ENCODE measurements at regions not wholly inside any gene's neighbourhood (a gene's known extent, or its start where the extent isn't known, plus 50 kb on each side); places are given as distances from the start of the nearest gene placed in this dataset.

DNA sequence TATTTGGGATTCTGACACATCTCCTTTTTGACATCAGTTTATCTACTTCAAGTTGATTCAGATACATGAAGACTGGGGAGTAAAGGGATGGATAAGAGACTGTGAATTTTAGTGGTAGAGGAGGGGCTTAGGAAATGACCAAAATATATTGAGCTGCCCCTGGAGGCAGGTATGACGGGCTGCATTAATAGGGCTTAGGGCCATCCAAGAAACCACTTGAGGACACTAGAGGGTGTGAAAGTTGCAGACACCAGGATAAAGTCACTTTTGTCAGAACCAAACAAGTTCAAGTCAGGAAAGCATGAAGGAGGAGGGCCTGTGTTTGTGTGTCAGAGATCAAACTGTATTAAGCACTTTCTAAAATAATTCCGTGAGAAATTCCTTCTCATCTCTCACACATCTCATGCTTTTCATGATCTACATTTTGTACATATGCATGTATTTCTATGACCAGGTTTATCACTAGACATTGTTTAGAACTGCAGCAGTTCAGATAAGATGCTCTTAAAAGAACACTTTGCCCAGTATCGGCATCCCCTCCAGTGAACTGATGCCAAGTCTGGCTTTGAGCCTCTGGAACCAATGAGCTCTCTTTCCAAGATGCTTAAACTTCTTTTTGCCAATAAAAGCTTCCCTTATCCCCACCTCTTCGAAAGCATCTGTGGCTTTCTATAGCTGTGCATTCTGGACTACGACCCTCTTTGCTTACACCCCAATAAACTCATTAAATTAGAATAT lies 136.9 kb downstream of the SLC38A1 start:
- no peak for DNase-seq

DNA sequence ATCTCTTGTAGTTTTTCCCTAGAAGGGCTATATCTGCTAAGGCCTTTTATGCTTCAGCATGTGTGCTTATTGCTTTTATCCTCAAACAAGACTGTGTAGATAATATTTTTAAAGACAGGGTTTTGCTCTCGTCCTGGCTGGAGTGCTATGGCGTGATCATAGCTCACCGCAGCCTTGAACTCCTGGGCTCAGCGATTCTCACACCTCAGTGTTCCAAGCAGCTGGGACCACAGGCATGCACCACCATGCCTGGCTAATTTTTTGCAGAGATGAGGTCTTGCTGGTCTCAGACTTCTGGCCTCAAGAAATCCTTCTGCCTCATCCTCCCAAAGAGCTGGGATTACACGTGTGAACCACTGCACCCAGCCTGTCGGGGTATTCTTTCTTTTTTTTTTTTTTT lies 137.3 kb upstream of the SCAF11 start:
- DNase-seq, result no peak

DNA sequence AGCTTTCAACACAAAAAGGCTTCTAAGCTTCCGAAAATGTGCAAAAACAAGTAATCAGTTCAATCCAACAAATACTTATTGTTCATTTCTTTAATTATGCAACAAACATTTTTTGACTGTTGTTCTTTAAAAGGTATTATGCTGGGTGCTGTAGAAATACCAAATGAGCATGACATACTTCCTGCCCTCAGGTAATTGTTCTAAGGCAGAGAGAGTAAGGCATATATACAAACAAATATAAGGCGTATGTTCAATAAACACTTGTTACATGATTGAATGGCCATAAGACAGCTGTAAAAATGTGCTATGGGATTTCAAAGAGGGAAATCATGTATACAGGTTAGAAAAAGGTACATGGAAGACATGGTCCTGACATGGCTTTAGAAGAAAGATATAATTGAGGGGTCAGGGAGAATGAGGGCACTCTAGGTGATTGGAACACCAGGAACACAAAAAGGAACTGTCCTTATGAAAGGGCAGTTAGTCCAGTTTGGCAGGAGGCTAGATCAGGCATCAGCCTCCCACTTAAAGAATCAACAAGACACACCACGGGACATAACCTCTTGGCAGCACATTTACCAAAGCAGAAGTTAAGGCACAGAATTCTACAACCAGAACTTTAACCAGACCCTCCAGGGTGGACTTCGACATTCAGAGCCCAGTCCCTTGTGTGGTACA lies 135.8 kb upstream of the SCAF11 start:
- no peak for DNase-seq

DNA sequence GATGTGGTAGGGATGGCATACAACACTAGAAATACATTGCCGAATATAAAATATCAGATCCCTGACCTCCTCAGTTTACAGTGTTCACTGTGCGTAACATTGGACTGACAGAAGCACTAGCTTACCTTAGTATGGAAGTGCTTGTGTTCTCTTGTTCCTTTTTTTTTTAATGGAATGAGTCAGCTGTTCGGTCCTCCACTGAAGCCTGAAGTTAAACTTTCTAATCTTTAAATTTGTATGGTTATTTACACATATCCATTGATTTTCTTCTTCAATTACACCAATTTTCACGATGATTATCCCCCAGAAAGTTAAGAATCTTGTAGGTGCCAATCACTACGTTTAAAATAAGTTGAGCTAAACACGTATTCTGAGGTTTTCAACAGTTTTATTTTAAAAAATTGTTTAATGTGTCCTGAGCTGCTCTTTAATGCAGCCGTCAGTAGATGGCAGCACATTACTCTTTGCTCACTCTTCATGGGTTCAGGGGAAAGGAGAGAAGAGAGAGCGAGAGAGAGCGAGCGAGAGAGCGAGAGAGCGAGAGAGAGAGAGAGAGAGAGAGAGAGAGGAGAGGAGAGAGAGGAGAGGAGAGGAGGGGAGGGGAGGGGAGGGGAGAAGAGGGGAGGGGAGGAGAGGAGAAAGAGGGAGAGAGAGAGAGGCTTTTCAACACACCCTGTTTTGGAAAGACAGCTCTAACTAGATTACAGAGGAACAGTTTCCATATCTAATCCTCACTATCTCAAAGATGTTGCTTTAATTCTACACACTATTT lies 134.7 kb upstream of the SCAF11 start:
- peak; percentile 46 for DNase-seq

DNA sequence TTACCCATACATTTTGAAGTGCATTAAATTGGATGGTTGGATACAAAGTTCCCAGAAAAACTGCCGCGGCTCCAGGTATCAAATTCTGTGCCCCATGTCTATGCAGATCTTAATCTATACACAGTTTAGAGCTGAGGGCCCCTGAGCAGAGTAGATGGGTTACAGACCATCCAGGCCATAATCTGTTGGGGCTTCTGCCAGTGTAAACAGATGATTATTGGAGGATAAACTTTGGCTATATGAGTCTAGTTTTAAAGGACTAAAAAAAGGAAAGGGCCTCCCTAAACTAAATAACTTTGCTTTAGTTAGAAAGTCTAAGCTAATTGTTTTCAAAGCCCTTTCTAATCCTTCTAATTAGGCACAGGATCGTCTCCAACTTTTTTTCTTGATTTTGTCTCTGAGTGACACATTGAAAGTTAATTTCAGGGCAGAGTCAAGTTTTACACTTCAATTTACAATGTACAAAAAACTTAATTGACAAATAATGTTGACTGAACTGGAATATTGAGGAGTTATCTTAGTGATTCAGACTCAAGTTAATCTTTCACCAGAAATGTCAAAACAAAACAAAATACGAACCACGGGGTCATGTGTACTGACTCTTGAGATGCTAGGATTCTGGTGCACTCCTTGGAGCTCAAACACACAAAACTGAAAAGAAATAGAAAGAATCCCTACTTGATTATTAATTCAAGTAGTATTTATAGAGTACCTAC lies 133.9 kb upstream of the SCAF11 start:
- DNase-seq, result no peak

DNA sequence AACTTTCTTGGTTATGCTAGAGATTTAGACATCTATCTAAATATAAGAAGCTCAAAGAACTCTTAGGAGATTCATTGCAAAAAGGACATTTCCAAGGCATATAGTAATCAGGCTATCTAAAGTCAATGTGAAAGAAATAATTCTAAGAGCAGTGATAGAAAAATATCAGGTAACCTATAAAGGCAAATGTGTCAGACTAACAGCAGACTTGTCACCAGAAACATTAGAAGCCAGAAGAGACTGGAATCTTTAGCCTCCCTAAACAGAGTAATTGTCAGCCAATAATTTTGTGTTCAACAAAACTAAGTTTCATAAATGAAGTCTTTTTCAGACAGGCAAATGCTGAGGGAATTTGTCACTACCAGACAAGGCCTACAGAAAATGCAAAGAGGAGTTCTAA lies 122.0 kb upstream of the SCAF11 start:
- DNase-seq, result no peak

DNA sequence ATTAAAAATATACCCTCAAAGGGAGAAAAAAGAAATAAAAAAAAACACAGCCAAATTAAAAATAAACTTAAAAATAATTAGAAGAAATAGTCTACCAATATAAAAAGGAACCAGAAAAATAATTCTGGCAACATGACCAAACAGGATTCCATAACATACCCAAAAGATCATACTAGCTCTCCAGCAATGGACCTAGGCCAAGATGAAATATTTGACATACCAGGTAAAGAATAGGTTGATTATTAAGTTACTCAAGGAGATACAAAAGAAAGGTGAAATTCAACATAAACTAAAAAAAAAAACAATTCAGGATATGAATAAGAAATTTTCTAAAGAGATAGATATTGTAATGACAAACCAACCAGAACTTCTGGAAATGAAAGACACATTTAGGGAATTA lies 121.3 kb upstream of the SCAF11 start:
- DNase-seq, result no peak

DNA sequence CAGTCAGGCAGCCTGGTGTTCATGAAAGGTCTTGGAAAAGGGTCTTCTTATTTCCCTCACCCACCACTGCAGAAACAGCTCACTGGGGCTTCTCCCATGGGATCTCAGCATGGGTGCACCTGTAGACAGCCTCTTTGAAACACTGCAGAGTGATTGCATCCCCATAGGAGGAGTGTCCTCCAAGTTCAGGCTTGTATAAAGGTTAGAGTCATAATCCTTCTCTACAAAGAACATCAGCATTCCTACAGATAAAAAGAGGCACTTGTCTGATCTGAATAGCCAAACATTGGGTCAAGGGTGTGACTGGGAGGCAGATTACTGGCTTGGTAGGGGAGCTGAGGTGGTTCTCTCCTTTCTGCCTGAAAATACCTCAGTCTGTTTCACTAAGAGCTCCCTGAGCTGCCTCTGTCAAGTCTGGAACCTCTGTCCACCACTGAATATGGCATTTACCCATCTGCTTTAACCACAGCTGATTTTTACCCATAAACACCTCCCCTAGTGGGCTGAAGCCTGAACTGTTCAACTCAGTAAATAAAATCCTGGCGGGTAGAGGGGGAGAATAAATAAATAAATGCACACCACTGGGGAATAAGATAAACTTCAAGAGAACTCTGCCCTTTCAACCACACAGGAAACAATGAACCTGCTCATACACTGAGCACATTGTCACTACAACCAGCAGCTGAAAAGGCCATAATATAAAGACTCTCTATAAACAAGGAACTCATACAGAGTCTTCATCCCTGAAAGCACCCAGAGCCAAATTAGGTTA lies 120.7 kb upstream of the SCAF11 start:
- no peak for DNase-seq

DNA sequence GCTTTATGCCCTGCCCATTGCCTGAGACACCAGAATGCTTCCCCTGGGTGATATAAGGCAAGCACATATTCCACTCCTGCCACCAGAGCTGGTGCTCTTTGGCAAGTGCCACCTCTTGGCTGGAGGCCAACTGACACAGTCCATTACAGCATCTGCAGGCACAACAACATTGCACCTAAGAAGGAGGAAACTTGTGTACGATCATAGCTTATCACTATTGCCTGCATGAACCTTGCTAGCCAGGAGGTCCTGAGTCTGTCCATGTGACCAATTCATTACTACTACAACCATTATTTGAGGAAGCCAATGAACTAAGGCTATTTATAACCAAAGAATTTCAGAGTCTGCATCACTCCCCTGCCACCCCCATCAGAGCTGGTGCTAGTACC lies 119.8 kb upstream of the SCAF11 start:
- no peak for DNase-seq

DNA sequence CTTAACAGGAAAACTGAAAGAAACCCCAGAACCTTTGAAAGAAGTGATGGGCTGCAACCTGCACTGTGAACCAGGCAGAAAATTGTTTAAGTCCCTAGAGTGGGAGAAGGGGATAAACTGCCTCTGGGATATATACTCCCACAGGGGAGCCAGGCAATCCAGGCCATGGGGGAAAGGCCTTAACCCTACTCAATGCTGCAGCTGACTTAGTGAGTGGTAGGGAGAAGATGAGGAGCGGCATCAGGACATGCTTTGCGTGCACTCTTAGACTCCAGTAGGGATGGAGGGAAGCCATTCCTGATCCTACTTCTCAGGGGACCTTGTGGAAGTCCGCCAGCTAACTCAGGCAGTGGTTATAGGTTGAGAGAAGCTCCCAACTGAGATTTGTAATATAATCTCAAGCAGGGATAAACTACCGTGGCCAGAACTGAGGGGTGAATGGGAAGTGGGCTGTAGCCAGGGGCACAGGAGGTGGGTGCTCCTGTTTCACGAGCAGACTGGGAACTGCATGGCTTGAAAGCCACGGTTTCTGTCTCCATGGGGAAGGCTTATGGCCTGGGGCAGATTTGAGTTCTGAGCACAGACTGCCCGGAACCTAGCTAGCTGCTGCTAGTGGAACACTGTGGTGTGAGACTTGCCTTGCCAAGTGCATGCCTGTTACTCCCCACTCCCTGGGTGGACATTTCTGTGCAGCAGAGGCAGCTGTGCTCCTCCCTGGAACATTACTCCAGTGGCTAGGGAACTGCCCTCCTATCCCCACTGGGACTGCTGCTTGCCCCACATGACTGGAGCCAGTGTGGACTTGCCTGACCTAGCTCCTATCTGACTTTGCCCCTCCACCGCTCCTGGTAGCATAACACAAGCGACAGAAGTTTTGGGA lies 119.2 kb upstream of the SCAF11 start:
- no peak for DNase-seq

DNA sequence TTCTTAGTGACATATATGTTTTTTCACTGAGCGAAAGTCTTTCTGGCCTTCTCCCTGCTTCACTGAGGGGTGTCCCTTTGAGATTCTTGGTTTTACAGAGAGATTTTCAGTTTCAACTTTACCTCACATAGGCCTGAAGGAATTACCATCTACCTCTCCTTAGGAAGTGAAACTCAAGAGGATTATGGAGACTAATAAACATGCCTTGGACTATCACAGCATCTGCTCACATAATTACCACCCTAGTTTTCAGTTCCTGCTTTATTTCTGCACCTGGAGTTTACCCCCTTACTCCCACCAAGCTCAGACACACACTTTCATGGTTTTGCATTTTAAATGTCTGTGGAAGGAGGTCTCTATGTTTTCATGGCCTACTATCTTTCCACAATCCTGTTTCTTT lies 118.3 kb upstream of the SCAF11 start:
- DNase-seq, result no peak

DNA sequence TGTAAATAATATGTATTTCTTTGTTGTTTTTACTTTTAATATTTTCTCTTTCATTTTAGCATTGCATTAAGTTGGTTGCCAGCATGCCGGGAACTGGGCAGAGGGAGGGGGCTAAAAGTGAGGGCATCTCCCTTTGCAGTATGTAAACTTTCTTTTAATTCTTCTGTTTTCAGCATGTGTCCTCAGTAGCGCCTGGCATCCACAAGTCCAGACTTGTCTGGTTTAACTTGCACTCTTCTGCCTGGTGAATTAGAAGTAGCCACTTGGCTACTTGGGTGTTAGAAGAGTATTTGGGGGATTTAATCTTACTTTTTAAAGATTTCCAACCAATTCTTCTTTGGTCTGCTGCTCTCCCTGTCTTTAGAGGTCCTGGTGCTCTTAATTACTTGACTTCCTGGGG lies 117.2 kb upstream of the SCAF11 start:
- DNase-seq, result no peak

DNA sequence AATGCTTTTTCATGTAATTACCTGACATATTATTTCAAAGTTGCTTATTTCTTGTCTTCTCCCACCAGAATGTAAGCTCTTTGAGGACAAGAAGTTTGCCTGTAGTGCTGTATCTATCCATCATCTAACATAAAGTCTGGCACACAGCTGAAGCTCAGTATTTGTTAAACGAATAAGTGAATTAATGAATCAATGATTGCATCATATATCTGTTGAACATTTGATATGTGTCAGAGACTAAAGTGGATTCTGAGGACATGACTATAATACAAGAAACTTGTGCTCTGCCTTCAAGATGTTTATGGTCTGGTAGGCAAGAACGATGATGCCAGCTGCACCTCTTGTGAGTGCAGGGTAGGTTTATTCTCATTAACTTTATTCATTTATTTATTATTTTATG lies 115.4 kb upstream of the SCAF11 start:
- DNase-seq, result no peak

DNA sequence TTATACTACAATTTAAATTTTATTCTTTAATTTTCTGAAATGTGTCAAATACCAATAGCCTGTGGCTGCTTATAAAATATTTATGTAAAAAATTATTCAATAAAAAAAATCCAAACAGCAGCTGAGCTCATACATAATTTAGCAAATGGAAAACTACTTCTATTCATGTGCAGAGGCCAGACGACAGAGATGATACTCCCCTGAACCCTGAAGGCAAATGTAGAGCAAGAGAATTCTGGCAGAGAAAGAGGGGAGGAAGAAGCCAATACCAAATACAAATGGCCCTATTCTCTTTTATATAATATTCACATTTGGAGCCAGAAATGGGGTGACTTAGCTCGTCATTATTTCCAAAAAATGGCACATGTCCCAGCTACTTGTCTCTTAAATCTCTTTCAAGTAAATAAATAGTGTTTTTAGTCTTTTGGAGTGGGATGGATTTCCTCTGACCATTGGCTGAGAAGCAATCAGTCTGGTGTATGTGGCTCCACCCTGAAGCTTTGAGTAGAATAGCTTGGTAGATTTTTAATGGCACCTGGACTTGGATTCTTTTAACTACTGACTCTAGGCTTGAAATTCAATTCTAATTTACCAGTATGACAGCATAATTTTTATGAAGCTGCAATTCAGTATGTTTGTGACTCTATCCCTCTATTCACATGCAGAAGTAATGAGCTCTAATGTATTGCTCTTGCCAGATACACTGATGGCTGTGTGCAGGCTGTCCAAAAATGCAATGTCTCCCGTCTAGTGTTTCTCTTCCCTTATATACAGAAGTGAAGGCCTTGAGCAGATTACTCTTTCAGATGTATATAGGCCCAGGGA lies 113.4 kb upstream of the SCAF11 start:
- DNase-seq, result no peak

DNA sequence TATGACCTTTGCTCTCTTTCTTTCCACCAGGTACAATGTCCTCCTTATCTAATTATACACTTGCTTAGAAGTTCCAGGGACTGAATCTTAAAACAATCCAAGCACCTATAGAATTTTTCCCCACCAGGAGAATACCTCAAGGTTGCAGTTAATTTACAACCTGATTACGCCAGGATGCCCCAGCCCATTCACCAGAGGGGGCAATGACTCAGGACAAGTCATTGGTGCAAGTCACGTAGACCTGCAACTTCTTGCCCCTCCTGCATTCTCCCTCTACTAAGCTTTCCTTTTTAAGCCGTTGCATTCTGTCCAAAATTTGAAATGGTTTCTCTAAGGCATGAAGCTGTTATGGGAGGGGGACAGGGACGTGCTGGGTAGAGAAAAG lies 111.1 kb upstream of the SCAF11 start:
- no peak for DNase-seq

DNA sequence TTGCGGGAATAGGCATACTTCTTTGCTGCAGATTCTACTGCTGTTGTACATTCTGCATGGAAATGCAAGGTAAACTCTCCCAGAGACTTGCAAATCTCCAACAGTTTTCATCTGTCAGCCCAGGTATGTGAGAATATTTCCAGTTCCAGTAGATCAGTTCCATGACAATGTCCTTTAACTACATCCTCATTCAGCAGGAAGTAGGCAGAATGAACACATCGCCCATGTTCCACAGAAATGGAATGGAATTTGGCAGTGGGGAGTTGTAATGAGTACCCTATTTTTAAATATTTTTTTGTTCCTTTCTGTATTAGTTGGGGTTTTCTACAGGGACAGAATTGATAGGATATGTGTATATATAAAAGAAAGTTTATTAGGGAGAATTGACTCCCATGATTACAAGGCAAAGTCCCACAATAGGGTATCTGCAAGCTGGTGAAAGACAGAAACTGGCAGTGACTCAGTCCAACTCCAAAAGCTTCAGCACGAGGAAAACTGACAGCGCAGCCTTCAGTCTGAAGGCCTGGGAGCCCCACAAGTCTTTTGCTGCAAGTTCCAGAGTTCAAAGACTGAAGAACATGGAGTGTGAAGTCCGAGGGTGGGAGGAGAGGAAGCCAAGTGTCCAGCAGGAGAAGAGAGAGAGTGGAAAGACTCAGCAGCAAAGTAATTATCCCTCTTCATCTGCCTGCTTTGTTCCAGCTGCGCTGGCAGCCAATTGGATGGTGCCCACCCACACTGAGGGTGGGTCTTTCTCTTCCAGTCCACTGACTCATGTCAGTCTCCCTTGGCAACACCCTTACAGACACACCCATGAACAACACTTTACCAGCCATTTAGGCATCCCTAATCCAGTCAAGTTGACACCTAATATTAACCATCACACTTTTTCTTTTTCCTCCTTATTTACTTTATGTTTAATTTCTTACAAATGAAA lies 110.4 kb upstream of the SCAF11 start:
- no peak for DNase-seq

DNA sequence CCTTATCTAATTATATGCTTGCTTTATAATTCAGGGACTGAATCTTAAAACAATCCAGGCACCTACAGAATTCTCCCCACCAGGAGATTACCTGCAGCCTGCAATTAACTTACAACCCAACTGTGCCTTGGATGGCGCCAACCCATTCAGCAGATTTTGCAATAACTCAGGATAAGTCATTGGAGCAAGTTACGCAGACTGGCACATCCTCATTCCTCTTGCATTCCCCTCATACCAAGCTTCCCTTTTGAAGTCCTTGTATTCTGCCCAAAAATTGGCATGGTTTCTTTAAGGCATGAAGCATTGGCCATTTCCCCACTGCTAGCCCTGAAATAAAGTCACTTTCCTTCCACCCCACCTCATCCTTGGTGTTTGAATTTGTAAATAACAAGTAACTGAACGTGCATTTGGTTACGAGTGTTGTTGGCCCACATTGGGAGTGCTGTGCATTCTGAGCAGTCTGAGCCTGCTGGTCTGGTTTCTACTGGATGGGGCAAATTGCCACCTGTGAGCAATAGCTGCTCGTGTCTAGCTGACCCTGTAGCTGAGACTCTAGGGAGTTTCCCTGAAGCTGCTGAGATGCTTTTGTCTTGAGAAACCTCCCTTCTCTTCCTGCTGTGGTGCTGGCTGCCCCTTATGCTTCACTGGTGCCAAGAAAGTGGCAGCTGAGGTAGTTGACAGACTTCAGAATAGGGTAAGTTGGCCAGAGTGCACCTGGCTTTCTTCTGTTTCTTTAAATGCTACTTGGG lies 99.2 kb upstream of the SCAF11 start:
- no peak for DNase-seq

DNA sequence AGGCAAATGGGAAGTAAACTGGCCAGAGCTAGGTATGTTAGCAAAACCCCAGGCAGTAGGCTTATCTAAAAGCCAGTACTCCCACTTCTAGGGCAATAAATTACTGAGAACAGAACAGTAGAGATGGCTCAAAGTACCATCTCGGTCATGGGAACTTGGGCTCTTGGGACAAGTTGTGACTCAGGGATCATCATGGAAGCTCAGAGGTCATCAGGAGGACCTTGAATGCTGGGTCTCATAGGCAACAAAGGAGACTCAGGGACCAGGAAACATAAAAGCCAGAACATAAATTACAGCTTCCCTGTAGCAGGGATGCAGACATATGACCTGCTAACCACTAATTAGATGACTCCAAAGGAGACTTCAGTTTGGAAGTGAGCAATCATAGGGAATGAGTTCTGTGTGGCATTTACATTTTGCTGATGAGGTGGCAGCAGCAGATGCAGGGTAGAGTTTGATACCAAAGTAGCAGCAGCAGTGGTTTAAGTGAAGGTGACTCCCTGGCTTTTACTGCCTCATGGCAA lies 97.6 kb upstream of the SCAF11 start:
- DNase-seq, result no peak
